NCI-H446 (cell line): ENCODE measurements at regions not wholly inside any gene's neighbourhood (a gene's known extent, or its start where the extent isn't known, plus 50 kb on each side); places are given as distances from the start of the nearest gene placed in this dataset.

Experiments used
- DNase-seq, 2 experiments: peaks; one replicate each; lab custom pipeline; 2025; lab: John Stamatoyannopoulos, UW

GRCh38 chr20:3354247-3354646 lies 53.2 kb downstream of the DNAAF9 start:
- no peak for DNase-seq

GRCh38 chr20:3353646-3354045 lies 53.8 kb downstream of the DNAAF9 start:
- no peak for DNase-seq

- DNase-seq, result no peak
Measured at GRCh38 chr20:3352202-3352601, 55.3 kb downstream of the DNAAF9 start.

GRCh38 chr20:3350422-3350821 lies 57.0 kb downstream of the DNAAF9 start:
- DNase-seq, result no peak

- no peak for DNase-seq
Measured at GRCh38 chr20:3349786-3350185, 57.7 kb downstream of the DNAAF9 start.

- DNase-seq, result no peak
Measured at GRCh38 chr20:3342766-3343165, 64.7 kb downstream of the DNAAF9 start.

GRCh38 chr20:3340443-3340842 lies 67.0 kb downstream of the DNAAF9 start:
- DNase-seq, result peak; percentile 32 to 90

- DNase-seq, result no peak
Measured at GRCh38 chr20:3339571-3339970, 67.9 kb downstream of the DNAAF9 start.

GRCh38 chr20:3339076-3339475 lies 68.4 kb downstream of the DNAAF9 start:
- no peak for DNase-seq

- DNase-seq, result no peak
Measured at GRCh38 chr20:3334156-3334943, 73.1 kb downstream of the DNAAF9 start.

GRCh38 chr20:3330046-3330741 lies 77.3 kb downstream of the DNAAF9 start:
- peak; percentile 51 to 83 for DNase-seq

- no peak for DNase-seq
Measured at GRCh38 chr20:3328501-3328900, 79.0 kb downstream of the DNAAF9 start.

GRCh38 chr20:3326779-3327521 lies 80.5 kb downstream of the DNAAF9 start:
- DNase-seq, result no peak

GRCh38 chr20:3325864-3326263 lies 81.6 kb downstream of the DNAAF9 start:
- DNase-seq, result no peak

- DNase-seq, result no peak
Measured at GRCh38 chr20:3323398-3323797, 84.1 kb downstream of the DNAAF9 start.

- no peak for DNase-seq
Measured at GRCh38 chr20:3318226-3318884, 79.4 kb upstream of the SLC4A11 start.

- DNase-seq, result no peak
Measured at GRCh38 chr20:3316136-3316535, 77.1 kb upstream of the SLC4A11 start.

GRCh38 chr20:3315136-3315535 lies 76.1 kb upstream of the SLC4A11 start:
- DNase-seq, result no peak

GRCh38 chr20:3314391-3314790 lies 75.4 kb upstream of the SLC4A11 start:
- no peak for DNase-seq

GRCh38 chr20:3313683-3314065 lies 74.7 kb upstream of the SLC4A11 start:
- DNase-seq, result no peak

GRCh38 chr20:3312940-3313682 lies 74.1 kb upstream of the SLC4A11 start:
- DNase-seq, result peak in 1 of 2 experiments; percentile 15

- no peak for DNase-seq
Measured at GRCh38 chr20:3311623-3312022, 72.6 kb upstream of the SLC4A11 start.
